Activated CD4-positive, alpha-beta T cell treated with anti-CD3 and anti-CD28 coated beads, Interleukin-2, Interleukin-4, amounts not matched to agents 100 ng/mL and 50 ng/mL, durations not matched to agents 16 hours and 8 hours (primary cell): ENCODE measurements at regions not wholly inside any gene's neighbourhood (a gene's known extent, or its start where the extent isn't known, plus 50 kb on each side); places are given as distances from the start of the nearest gene placed in this dataset.
A peak's percentile ranks its signal among the peaks of the same experiment; 100 is the strongest.

Experiments
- DNase-seq: peaks from one replicate; pipeline ENCODE4 v3.0.0-alpha.2; 2020; ENCODE audit warnings: low spot score

- DNase-seq, result no peak
Measured at GRCh38 chr11:27193434-27194225, 153.0 kb downstream of the BBOX1 start.

GRCh38 chr11:27192184-27192583 lies 151.6 kb downstream of the BBOX1 start:
- DNase-seq, result no peak

GRCh38 chr11:27191639-27192038 lies 151.0 kb downstream of the BBOX1 start:
- no peak for DNase-seq

- no peak for DNase-seq
Measured at GRCh38 chr11:27188696-27189095, 148.1 kb downstream of the BBOX1 start.

- DNase-seq, result no peak
Measured at GRCh38 chr11:27187848-27188621, 147.4 kb downstream of the BBOX1 start.

GRCh38 chr11:27187075-27187847 lies 146.6 kb downstream of the BBOX1 start:
- DNase-seq, result no peak

- DNase-seq, result no peak
Measured at GRCh38 chr11:27186580-27186979, 146.0 kb downstream of the BBOX1 start.

- DNase-seq, result no peak
Measured at GRCh38 chr11:27184458-27185312, 144.1 kb downstream of the BBOX1 start.

GRCh38 chr11:27183672-27184457 lies 143.2 kb downstream of the BBOX1 start:
- peak; percentile 37 for DNase-seq

- DNase-seq, result no peak
Measured at GRCh38 chr11:27179334-27179733, 138.7 kb downstream of the BBOX1 start.

GRCh38 chr11:27178859-27179258 lies 138.2 kb downstream of the BBOX1 start:
- no peak for DNase-seq
